Effector memory CD4-positive, alpha-beta T cell (primary cell): ENCODE measurements at regions not wholly inside any gene's neighbourhood (a gene's known extent, or its start where the extent isn't known, plus 50 kb on each side); places are given as distances from the start of the nearest gene placed in this dataset.
"Not testable (repeated sequence)": the region's sequence is repeated elsewhere in the genome, so short reads cannot be mapped to it uniquely, and the experiment has no call there.

Experiments used
- DNase-seq, 3 donors: peaks; one replicate each; pipeline ENCODE4 v3.0.0-alpha.2; 2020
- H3K27ac ChIP-seq: 2 replicates; pipeline ENCODE4 v1.7.0; 2013; ENCODE audit warnings: mild to moderate bottlenecking, low read length, moderate library complexity; ENCODE audit not compliant: insufficient read depth, poor library complexity, severe bottlenecking
- H3K27me3 ChIP-seq: replicated peaks from 2 replicates; pipeline ENCODE4 v1.7.0; 2013; ENCODE audit warnings: mild to moderate bottlenecking, low read length; ENCODE audit not compliant: insufficient read depth, control insufficient read depth, poor library complexity, severe bottlenecking
- H3K36me3 ChIP-seq: 2 replicates; pipeline ENCODE4 v1.7.0; 2013; ENCODE audit warnings: mild to moderate bottlenecking, low read length, moderate library complexity; ENCODE audit not compliant: control insufficient read depth, insufficient read depth
- H3K4me1 ChIP-seq: 2 replicates; pipeline ENCODE4 v1.7.0; 2013; ENCODE audit warnings: low read length, mild to moderate bottlenecking; ENCODE audit not compliant: control insufficient read depth, insufficient read depth, poor library complexity, severe bottlenecking
- H3K4me3 ChIP-seq: 2 replicates; pipeline ENCODE4 v1.7.0; 2013; ENCODE audit warnings: low read length, low read depth, mild to moderate bottlenecking; ENCODE audit not compliant: insufficient read depth, poor library complexity, severe bottlenecking
- H3K9me3 ChIP-seq: 2 replicates; pipeline ENCODE4 v1.7.0; 2013; ENCODE audit warnings: mild to moderate bottlenecking, low read length, moderate library complexity; ENCODE audit not compliant: control insufficient read depth

DNA sequence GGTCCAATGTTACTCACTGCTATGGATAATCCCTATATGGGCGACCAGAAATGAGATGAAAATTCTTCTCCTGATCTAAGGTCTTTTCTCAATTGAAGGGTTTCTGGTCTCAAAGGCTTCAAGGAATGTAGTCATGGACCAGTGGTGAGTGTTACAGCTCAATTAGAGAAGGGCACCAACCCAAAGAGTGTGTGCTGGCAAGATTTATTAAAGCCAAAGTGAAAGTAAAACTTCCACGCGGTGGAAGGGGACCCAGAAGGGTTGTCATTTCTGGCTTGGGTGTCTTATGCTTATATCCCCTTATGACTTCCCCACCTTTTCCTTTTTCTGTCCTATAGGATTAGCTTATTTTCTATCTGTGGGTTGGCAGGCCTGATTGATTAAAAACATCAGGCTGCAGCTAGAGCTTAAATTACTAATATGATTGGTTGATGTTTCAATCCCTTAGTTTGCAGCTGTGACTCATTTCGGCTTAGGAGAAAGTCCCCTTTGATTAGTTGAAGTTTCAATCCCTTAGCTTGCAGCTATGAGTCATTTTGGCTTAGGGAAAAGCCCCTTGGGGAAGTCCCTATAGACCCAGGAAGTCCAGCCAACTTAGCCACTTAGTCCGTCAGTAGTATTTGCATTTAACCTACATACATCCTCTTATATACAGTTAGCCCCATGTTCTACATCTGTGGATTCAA, 179.5 kb upstream of the NLGN4Y start:
- Histone ChIP-seq H3K4me3 (no peak overlapping the region), H3K4me1 (peaks cover 3% of the 10 kb centered on the region), H3K9me3 (no peaks in the 10 kb centered on the region), H3K36me3 (no peaks in the 10 kb centered on the region), H3K27me3 (no peaks in the 10 kb centered on the region), H3K27ac (peak overlapping the region; percentile 71)
- peak in 2 of 3 donors; percentile 12 to 38 for DNase-seq

DNA sequence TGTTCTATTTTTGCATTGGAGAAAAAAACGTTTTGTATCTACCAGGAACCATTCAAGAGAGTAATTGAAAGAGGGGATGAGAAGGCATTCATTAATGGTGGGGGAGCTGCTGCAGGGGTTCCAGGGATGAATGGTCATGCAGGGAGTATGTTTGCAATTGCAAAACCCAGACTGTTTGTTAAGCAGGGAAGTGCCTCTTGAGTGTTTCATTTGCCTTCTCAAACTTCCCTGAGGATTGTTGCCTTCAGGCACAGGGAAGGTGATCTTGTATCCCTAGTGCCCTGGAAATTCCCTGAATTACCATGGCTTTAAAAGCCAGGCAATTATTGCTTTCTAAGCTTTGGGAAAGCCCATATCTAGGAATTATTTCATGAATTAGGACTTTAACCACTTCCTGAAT, 172.7 kb upstream of the NLGN4Y start:
- H3K9me3 ChIP-seq = no peaks in the 10 kb centered on the region
- no peak for DNase-seq
- H3K36me3 ChIP-seq = no peaks in the 10 kb centered on the region
- no peaks in the 10 kb centered on the region for H3K27me3 ChIP-seq
- no peak overlapping the region for H3K27ac ChIP-seq
- no peaks in the 10 kb centered on the region for H3K4me1 ChIP-seq
- H3K4me3 ChIP-seq = no peak overlapping the region

- H3K4me3 ChIP-seq = no peak overlapping the region
Observed at GRCh38 chrY:14356154-14356553, 168.2 kb upstream of the NLGN4Y start.

DNA sequence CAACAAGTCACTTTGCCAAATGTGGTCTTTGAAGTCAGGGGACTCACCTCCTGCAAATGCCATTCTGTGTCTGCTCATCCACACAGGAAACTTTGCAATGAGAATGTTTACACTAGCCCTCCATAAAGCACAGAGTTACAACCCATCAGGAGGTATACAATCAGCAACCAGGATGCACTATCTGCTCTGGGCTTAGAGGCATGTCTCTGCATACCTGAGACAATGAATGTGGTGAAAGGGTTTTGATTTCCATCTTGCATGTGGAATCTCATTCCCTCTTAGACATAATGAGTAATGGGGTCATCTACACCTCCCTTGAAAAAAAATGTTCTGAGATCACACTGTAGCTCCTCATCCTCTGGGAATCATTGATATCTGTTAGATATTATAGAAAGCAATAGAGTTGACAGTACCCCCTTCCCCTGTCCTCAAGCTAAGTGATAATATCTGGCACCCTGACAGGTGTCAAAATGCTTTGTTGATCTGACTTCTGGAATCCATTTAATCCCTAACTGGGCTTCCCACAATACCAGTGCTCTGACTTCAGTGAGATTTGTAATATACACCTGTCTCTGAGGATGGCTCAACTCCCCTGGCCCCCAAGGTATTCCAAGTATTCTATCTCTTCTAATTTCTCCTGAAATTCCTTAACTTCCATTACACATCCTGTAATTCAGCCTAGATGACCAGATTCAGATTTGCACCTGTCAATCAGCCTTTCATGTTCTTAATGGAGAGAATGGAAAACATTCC, 163.4 kb upstream of the NLGN4Y start:
- Histone ChIP-seq H3K36me3 (no peaks in the 10 kb centered on the region), H3K4me3 (no peak overlapping the region), H3K27me3 (no peaks in the 10 kb centered on the region), H3K27ac (no peak overlapping the region), H3K9me3 (no peaks in the 10 kb centered on the region), H3K4me1 (no peaks in the 10 kb centered on the region)
- no peak for DNase-seq

More at GRCh38 chrY:14356154-14356553, 168.2 kb upstream of the NLGN4Y start:
- H3K36me3 ChIP-seq = no peaks in the 10 kb centered on the region
- H3K27ac ChIP-seq = no peak overlapping the region
- DNase-seq = no peak
- H3K27me3 ChIP-seq = no peaks in the 10 kb centered on the region
- H3K9me3 ChIP-seq = no peaks in the 10 kb centered on the region
- no peaks in the 10 kb centered on the region for H3K4me1 ChIP-seq

DNA sequence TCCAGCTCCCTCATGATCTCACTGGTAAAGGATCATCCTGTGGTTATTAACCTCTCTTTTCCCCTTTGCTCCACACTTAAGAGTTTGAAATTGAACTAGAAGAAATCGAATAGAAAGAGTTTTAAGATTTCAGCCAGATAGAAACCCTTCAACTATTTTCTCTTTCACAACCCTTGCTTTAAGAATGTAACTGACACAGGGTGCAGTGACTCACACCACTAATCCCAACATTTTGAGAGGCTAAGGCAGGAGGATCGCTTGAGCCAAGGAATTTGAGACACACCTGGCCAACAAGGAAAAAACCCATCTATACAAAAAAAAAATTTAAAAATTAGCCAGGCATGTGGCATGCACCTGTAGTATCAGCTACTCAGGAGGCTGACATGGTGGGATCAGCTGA, 150.7 kb upstream of the NLGN4Y start:
- DNase-seq = no peak
- H3K27me3 ChIP-seq = no peaks in the 10 kb centered on the region
- no peaks in the 10 kb centered on the region for H3K9me3 ChIP-seq
- H3K27ac ChIP-seq = no peak overlapping the region
- no peaks in the 10 kb centered on the region for H3K4me1 ChIP-seq
- no peaks in the 10 kb centered on the region for H3K36me3 ChIP-seq
- no peak overlapping the region for H3K4me3 ChIP-seq

DNA sequence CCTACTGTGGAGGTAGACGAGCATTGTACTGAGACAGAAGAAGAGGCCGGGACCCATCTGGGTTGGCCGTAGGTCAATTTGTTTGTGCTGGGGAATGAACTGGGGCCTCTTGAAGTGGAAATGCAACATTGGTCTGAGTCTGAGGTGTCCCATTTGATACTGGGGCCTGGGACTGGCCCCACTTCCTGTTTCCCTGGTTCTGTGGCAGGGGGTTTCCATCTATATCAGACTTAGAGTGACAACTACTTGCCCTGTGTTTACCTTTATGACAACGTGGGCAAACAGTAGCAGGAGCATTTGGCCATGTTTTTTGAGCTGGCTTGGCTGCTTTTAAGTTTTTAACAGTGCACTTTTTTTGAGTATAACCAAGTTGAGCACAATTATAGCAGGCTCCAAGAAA, 146.1 kb upstream of the NLGN4Y start:
- Histone ChIP-seq H3K36me3 (no peaks in the 10 kb centered on the region), H3K4me1 (no peaks in the 10 kb centered on the region), H3K9me3 (no peaks in the 10 kb centered on the region), H3K27ac (no peak overlapping the region), H3K4me3 (no peak overlapping the region), H3K27me3 (no peaks in the 10 kb centered on the region)
- no peak for DNase-seq

DNA sequence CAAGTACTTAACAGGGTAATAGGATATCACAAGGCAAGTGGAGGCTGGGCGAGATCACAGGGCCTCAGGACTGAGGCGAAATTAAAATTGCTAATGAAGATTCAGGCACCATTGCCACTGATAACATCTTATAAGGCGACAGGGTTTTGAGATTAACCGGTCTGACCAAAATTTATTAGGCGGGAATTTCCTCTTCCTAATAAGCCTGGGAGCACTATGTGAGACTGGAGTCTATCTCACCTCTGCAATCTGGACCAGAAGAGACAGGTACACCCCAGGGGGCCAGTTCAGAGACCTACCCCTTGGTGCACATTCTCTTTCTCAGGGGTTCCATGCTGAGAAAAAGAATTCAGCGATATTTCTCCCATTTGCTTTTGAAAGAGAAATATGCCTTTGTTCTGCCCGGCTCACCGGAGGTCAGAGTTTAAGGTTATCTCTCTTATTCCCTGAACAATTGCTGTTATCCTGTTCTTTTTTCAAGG, 113.7 kb upstream of the NLGN4Y start:
- H3K4me3 ChIP-seq, H3K27ac ChIP-seq, H3K36me3 ChIP-seq, H3K9me3 ChIP-seq, H3K27me3 ChIP-seq, DNase-seq, H3K4me1 ChIP-seq: not testable (repeated sequence)

- Histone ChIP-seq H3K27ac (no peak overlapping the region), H3K9me3 (no peaks in the 10 kb centered on the region), H3K4me1 (no peaks in the 10 kb centered on the region), H3K4me3 (no peak overlapping the region), H3K27me3 (no peaks in the 10 kb centered on the region), H3K36me3 (no peaks in the 10 kb centered on the region)
- no peak for DNase-seq
Observed at GRCh38 chrY:14411334-14411733, 113.0 kb upstream of the NLGN4Y start.

- Histone ChIP-seq H3K4me3 (no peak overlapping the region), H3K27ac (no peak overlapping the region), H3K9me3 (no peaks in the 10 kb centered on the region), H3K36me3 (no peaks in the 10 kb centered on the region), H3K4me1 (no peaks in the 10 kb centered on the region), H3K27me3 (no peaks in the 10 kb centered on the region)
- no peak for DNase-seq
Observed at GRCh38 chrY:14436546-14436945, 87.8 kb upstream of the NLGN4Y start.

- H3K9me3 ChIP-seq = no peaks in the 10 kb centered on the region
- no peaks in the 10 kb centered on the region for H3K4me1 ChIP-seq
- H3K4me3 ChIP-seq = no peak overlapping the region
- no peaks in the 10 kb centered on the region for H3K27me3 ChIP-seq
- H3K36me3 ChIP-seq = no peaks in the 10 kb centered on the region
- DNase-seq = no peak
- no peak overlapping the region for H3K27ac ChIP-seq
Observed at GRCh38 chrY:14437626-14438025, 86.7 kb upstream of the NLGN4Y start.
